ENCODE measurements at regions not wholly inside any gene's neighbourhood (a gene's known extent, or its start where the extent isn't known, plus 50 kb on each side); places are given as distances from the start of the nearest gene placed in this dataset.

- DNase-seq: no peak
These were observed 69.4 kb downstream of the TOMM20 start for GRCh38 chr1:235059221-235059620.

DNA sequence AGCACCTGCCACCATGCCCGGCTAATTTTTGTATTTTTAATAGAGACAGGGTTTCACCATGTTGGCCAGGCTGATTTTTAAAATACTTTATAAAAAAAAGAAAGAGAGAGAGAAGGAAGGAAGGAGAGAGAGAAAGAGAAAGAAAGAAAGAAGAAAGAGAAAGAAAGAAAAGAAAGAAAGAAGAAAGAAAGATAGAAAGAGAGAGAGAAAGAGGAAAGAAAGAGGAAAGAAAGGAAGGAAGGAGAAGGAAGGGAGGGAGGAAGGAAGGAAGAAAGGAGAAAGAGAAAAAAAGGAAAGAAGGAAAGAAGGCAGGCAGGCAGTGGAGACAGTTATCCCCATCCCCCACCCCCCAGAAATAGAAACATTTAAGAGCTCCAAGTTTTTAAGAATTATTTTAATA lies 69.9 kb downstream of the TOMM20 start:
- no peak for DNase-seq

DNA sequence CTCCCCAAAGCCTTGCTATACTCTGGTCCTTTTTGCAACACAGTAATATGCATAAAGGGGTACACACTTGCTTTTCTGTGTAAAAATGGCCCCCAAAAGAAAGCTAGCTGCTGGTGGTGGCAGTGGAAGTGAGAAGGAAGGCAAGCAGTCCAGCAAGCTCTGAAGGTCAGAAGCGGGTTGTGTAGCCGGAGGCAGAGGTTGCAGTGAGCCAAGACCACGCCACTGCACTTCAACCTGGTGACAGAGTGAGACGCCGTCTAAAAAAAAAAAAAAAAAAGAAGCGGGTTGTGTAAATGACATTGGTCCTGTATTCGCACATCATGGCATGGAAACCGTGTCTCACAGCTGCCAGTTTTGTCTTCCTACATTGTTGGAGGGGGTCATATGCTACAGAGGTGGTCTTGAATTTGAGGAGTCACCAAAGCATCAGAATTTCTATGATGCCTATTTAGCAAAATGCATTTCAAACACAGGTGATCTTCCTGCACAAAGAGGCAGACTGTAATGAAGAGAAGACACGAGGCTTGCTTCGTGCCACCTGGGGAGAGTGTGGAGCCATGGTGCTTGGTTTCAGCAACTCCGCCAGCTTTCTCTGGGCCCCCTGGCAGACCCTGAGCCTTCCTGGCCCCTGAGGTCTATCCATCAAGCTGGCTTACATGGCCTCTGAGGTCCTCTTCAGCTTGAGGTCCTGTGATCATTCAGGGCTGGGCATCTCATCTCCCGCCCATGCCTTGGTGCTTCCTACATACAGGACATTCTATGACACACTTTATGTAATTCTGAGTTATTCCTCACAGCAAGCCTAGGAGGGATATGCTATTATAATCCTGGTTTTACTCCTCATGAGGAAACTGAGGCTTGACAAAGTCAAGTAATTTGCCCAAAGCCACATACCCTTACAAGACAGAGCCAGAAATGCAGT lies 71.0 kb downstream of the TOMM20 start:
- peak; percentile 22 for DNase-seq

DNA sequence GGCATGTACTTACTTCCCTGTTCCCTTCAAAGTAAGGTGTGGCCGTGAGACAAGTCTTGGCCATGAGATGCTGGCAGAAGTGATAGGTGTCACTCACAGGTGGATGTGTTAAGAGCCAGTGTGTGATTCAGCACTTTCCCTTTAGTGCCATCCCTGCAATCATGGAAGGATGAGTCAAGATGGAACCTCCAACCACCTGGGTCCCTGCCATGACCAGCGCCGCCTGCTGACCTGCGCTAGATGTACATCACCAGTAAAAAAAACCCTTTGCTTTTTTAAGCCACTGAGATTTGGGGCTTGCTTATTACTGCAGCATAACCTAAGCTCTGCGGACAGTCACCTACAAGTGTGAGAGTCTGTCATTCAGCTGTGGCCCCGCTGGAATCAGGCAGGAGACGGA lies 71.7 kb downstream of the TOMM20 start:
- DNase-seq: peak; percentile 47

GRCh38 chr1:235054936-235055335 lies 73.7 kb downstream of the TOMM20 start:
- DNase-seq: peak; percentile 82

DNA sequence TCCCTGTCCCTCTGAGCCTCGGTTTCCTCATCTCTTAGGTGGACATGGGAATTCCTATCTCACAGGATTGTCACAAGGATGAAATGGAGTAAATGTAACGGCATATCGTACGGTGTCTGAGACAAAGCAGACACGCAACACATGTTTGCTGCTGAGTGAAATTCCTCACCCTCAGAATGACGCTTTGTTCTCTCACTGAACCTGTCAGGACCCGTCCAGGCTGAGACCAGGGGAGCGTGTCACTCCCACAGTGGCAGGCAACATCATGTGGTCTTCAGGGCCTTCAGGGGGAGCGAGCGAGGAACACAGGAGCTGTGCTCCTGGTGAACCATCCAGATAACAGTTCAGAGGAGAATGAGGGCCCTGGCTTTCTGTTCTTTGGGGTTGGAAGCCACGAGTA lies 74.2 kb downstream of the TOMM20 start:
- DNase-seq: peak; percentile 58

DNA sequence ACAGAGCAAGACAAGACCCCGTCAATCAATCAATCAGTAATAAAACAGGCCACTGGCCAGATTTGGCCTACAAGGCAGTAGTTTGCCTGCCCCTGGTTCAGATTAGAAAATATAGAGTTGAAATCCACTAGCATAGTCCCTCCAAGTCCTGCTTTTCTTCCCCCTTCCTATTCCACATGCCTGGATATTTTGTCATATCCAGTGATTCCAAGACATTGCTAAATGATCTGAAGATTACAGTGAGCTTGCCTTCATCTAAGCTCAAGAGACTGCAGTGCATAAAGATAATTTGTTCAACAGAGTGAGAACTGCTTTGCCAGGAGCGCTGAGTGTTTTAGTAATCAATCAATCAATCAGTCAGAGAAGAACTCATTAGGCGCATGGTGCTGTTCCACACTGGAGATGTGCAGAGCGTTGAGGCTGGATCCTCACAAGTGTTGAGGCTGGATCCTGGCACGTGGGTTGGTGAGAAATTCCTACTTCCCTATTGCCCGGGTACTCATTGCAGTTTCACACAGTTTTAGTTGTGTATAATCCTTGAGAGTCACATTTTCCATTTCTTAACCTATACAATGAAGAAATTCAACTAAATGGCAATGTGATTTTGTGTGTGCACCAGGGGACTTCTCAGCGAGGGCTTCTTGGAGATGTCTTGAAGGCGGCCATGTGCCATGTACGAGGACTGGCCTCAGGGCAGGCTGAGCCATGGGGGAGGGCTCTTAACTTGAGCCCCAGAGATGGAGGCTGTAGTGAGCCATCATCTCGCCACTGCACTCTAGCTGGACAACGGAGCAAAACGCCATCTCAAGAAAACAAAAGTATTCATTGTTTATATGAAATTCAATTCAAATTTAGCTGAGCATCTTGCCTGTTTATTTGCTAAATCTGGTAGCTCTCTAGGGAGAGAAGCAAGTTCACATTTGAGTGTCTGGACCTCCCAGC lies 76.3 kb downstream of the TOMM20 start:
- DNase-seq: peak; percentile 45

DNA sequence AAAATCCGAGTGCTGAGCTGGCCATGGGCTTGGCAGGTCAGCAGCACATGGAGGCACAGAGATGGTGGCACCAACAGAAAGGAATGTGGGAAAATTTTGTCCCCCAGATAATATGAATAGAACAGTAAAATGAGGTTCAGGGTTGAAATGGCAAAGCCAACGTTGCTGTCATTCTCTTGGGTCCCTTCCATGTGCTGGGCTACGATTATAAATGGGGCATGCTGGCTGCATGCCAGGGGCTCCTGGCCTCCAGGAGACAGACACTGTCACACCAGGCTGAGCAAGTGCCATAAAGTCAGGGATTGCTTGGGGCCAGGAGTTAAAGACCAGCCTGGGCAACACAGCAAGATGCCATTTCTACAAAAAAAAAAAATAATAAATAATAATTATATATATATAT lies 77.1 kb downstream of the TOMM20 start:
- peak; percentile 17 for DNase-seq

DNA sequence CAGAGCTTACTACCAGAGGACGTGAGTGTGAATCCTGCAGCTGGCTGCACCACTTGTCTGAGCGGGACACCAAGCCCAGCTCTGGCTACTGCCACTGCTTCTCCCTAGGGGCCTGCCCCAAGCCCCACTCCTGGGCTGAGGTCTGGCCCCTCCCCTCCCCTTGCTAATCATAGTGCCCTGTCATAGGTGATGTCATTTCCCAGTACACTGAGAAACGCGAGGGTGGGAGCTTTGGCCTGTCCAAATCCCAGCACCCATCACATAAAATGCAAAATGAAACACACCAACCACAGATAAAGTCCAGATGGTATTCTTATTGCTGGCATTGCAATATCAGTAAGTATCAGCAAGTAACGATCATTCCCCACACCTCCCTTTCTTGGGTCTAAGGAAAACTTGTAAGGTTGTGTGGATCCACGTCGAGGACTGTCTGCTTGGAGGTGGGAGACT lies 77.7 kb downstream of the TOMM20 start:
- peak; percentile 80 for DNase-seq

DNA sequence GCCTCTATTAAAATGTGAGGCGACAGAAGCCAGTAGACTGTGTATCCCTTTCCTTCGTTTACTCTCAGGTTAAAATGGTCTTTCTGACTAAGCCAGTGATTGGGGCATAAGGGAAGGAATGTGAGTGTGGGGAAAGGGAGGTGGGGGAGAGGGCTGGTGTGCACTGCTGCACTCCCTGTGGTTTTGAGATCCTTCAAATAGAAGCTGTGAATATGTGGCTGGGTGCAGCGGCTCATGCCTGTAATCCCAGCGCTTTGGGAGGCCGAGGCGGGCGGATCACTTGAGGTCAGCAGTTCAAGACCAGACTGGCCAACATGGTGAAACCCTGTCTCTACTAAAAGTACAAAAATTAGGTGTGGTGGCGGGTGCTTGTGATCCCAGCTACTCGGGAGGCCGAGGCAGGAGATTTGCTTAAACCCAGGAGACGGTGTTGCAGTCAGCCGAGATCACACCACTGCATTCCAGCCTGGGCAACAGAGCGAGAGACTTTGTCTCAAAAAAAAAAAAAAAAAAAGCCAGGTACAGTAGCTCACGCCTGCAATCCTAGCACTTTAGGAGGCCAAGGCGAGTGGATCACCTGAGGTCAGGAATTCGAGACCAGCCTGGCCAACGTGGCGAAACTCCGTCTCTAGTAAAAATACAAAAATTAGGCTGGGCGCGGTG lies 78.8 kb downstream of the TOMM20 start:
- peak; percentile 82 for DNase-seq

GRCh38 chr1:235049217-235049616 lies 79.4 kb downstream of the TOMM20 start:
- no peak for DNase-seq

DNA sequence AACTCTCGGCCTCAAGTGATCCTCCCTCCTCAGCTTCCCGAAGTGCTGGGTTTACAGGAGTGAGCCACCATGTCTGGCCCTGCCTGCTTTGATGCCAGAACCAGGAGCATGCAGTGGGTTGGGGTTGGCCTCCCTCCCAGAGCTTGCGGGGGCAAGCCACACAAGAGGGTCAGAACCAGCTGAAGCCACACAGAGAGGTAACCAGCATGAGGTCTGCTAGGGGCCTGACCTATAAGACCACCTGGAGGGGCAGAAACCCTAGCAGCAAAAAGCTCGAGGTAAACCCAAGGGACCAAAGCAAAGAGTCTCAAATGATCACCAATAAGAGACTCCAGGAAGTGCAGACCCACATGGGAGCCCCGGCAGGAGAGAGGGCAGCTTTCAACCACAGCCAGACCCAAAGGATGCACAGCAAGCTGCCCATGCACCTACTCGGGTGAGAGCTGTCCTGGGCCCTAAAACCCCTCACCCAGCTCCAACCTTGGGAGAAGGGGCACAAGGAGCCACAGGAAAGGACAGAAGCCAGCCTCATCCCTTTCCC lies 81.2 kb downstream of the TOMM20 start:
- peak; percentile 49 for DNase-seq

DNA sequence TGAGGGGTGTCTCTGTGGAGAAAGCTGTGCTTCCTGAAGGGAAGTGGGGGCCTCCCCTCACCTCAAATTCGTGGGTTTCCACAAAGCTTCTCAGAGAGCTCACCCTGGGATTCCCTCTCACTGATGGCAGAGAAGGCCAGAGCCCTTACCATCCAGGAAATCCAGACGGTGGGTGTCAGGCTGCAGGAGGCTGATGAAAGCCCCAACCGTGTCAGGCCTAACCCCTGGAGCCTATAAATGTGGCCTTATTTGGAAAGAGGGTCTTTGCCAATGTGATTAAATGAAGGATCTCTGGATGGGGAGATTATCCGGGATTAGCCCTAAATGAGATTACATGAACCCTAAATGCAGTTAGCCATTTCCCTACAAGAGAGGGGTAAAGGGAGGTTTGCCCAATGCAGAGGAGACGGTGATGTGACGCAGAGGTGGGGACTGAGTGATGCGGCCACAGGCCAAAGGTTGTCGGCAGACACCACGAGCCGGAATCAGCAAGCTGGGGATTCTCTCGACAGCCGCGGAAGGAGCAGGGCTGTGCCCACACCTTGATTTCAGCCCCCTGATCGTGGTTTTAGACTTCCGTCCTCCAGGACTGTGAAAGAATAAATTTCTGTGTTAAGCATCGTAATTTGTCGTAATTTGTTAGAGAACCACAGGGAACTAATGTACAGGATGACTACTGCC lies 82.6 kb downstream of the TOMM20 start:
- DNase-seq: peak; percentile 42

GRCh38 chr1:235045034-235045690 lies 83.5 kb downstream of the TOMM20 start:
- DNase-seq: peak; percentile 66

DNA sequence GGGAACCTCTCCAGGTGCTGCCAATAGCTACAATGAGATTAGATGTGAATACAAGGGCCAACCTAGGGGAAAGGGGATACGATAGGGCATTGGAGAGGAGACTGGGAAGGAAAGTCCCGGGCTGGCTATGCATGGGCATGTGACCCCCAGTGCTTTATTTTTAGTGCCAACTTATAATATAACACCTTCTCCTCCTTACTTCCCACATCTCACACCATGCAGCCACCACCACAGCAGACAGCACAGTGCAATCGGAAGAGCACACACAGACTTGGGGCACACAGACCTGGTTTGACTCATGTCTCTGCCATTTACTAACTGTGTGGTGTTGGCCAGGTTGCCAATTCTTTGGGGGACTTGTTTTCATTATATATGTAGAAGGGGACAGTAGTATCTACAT lies 85.4 kb downstream of the TOMM20 start:
- no peak for DNase-seq

GRCh38 chr1:235038701-235039100 lies 89.9 kb downstream of the TOMM20 start:
- DNase-seq: no peak

GRCh38 chr1:235035928-235036327 lies 92.7 kb downstream of the TOMM20 start:
- DNase-seq: no peak

GRCh38 chr1:235030919-235031596 lies 97.6 kb downstream of the TOMM20 start:
- no peak for DNase-seq

GRCh38 chr1:235027862-235028250 lies 100.8 kb downstream of the TOMM20 start:
- no peak for DNase-seq

DNA sequence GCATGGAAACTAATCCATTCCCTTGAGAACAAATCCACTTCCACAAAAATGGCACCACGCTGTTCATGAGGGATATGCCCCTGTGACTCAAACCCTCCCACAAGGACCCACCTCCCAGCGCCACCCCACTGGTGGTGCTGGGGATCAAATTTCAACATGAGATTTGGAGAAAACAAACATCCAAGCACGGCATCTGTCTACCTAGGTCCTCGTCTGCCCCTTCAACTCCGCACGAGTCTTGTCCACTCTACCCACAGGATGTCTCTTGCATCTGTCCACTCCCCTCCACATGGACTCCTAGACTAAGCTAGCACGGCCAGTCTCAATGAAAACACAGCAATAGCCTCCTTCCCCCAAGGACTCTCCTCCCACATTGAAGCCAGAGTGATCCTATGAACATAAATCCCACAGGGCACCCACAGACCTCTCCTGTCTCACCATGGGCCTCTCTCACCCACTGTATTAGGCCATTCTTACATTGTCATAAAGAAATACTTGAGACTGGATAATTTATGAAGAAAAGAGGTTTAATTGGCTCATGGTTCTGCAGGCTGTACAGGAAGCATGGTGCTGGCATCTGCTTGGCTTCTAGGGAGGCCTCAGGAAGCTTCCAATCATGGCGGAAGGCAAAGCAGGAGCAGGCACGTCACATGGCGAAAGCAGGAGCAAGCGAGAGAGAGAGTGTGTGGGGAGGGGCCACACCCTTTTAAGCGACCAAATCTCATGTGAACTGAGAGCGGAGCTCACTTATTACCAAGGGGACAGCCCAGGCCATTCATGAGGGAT lies 101.4 kb downstream of the TOMM20 start:
- DNase-seq: no peak

All from islet precursor cell (in vitro differentiated cells).